K562 (cell line): ENCODE measurements at regions not wholly inside any gene's neighbourhood (a gene's known extent, or its start where the extent isn't known, plus 50 kb on each side); places are given as distances from the start of the nearest gene placed in this dataset.

Experiments used
- ATAC-seq: fragments of 200-7000 bp; cut with Tn5 transposase; 3 replicates; pipeline ENCODE4 v1.9.1; 2020; ENCODE audit warnings: moderate library complexity
- BruUV-seq: library from RNA; stranded (reverse); fragments of 400-500 nt; replicated peaks from 2 replicates; lab custom pipeline; 2021; lab: Mats Ljungman, UMichigan
- CTCF ChIA-PET: fragments of 300-600 bp; formaldehyde crosslinking; extraction: SDS; loops from one replicate; lab custom pipeline; 2021; ENCODE audit warnings: low intra/inter-chr PET ratio; lab: Yijun Ruan, JAX
- POLR2A ChIA-PET: fragments of 300-600, 350-650 bp; sonication (Branson Sonifier 250); formaldehyde crosslinking; extraction: SDS; loops from one replicate; lab custom pipeline; 2021; ENCODE audit warnings: antibody characterized with exemption, inconsistent platforms; lab: Yijun Ruan, JAX
- DNase-seq, 4 experiments: peaks; one replicate each; pipeline versions ENCODE4 v3.0.0 to v3.0.0-alpha.2; 2011 to 2018; ENCODE audit warnings: low spot score in 3 of 4, mixed read lengths in 3 of 4; ENCODE audit errors: extremely low read depth in 1 of 4
- FAIRE-seq: peaks from 2 replicates; lab custom pipeline; 2011; peaks lifted over from hg19 to GRCh38; lab: Jason Lieb, UNC
- H2AFZ ChIP-seq: 2 replicates; pipeline ENCODE4 v1.6.0; 2011; ENCODE audit warnings: low read depth, low read length, control low read depth, inconsistent platforms
- H3K27ac ChIP-seq: fragments of 200-600 bp; 3 replicates; pipeline ENCODE4 v1.8.0; 2011; ENCODE audit warnings: low read depth, mild to moderate bottlenecking, control low read depth, inconsistent platforms, low read length, moderate library complexity, mixed read lengths; ENCODE audit errors: extremely low read depth
- H3K27me3 ChIP-seq, 2 experiments: fragments of 300-600 bp in 1 of 2; 2 replicates in 1 of 2; 3 replicates in 1 of 2; pipeline versions ENCODE4 v1.6.0 to v1.8.0; 2011; ENCODE audit warnings: inconsistent platforms in 2 of 2, low read length in 2 of 2, mild to moderate bottlenecking in 1 of 2, mixed read lengths in 1 of 2, moderate library complexity in 1 of 2; ENCODE audit not compliant: control insufficient read depth in 2 of 2, insufficient read depth in 2 of 2
- H3K36me3 ChIP-seq: fragments of 300-600 bp; 3 replicates; pipeline ENCODE4 v1.8.0; 2011; ENCODE audit warnings: mild to moderate bottlenecking, low read length, inconsistent platforms; ENCODE audit not compliant: control insufficient read depth, insufficient read depth
- H3K4me1 ChIP-seq, 2 experiments: fragments of 200-600 bp in 1 of 2; replicated peaks in 1 of 2; 2 replicates in 1 of 2; 3 replicates in 1 of 2; pipeline versions ENCODE4 v1.5.1 to v1.8.0; 2011; ENCODE audit warnings: inconsistent platforms in 2 of 2, low read length in 2 of 2, mild to moderate bottlenecking in 1 of 2, mixed read lengths in 1 of 2, moderate library complexity in 1 of 2; ENCODE audit not compliant: control insufficient read depth in 2 of 2, insufficient read depth in 2 of 2
- H3K4me2 ChIP-seq: 2 replicates; pipeline ENCODE4 v1.6.1; 2011; ENCODE audit warnings: low read length, control low read depth, inconsistent platforms, mixed read lengths; ENCODE audit not compliant: insufficient read depth
- H3K4me3 ChIP-seq: fragments of 200-600 bp; sonication (generic), shearing (Covaris generic); 2 replicates; pipeline ENCODE4 v1.5.1; 2016; ENCODE audit warnings: control low read depth, inconsistent platforms
- H3K79me2 ChIP-seq: fragments of 200-600 bp; 3 replicates; pipeline ENCODE4 v1.8.0; 2011; ENCODE audit warnings: low read length, inconsistent platforms; ENCODE audit not compliant: control insufficient read depth, insufficient read depth
- H3K9ac ChIP-seq, 2 experiments: 2 replicates each; pipeline versions ENCODE4 v1.6.0 to v1.6.1; 2011; ENCODE audit warnings: low read depth in 2 of 2, low read length in 2 of 2, control low read depth in 1 of 2, inconsistent platforms in 1 of 2, mild to moderate bottlenecking in 1 of 2, mixed read lengths in 1 of 2; ENCODE audit not compliant: insufficient read depth in 1 of 2
- H3K9me1 ChIP-seq: one replicate; pipeline ENCODE4 v1.6.0; 2011; ENCODE audit warnings: inconsistent platforms, mild to moderate bottlenecking, low read length, moderate library complexity; ENCODE audit not compliant: control insufficient read depth, insufficient read depth
- H3K9me3 ChIP-seq: replicated peaks from 2 replicates; pipeline ENCODE4 v1.5.1; 2011; ENCODE audit warnings: low read depth, low read length, inconsistent platforms; ENCODE audit not compliant: control insufficient read depth, insufficient read depth
- H4K20me1 ChIP-seq: replicated peaks from 2 replicates; pipeline ENCODE4 v1.6.1; 2011; ENCODE audit warnings: low read length, inconsistent platforms, mixed read lengths; ENCODE audit not compliant: control insufficient read depth, insufficient read depth
- BMI1 ChIP-seq: fragments of 150-350 bp; IDR thresholded peaks from 2 replicates; pipeline ENCODE4 v1.6.1; 2014; ENCODE audit warnings: low read length
- CEBPG ChIP-seq, 3 experiments: fragments of 200-800 bp in 1 of 3; sonication (Bioruptor generic) in 1 of 3; sonication (generic) in 1 of 3; formaldehyde crosslinking in 1 of 3; IDR thresholded peaks in 2 of 3; conservative IDR thresholded peaks in 1 of 3; 2 replicates each; pipeline versions ENCODE4 v1.6.1 to v1.8.0; 2016 to 2022; ENCODE audit warnings: missing compliant biosample characterization in 2 of 3, missing genetic modification characterization in 2 of 3, mild to moderate bottlenecking in 1 of 3, missing genetic modification reagents in 1 of 3
- GTF3C2 ChIP-seq: IDR thresholded peaks from 3 replicates; pipeline ENCODE4 v1.6.1; 2011; ENCODE audit warnings: borderline replicate concordance, mild to moderate bottlenecking, moderate library complexity; ENCODE audit not compliant: insufficient read length; ENCODE audit errors: extremely low read depth
- ILK ChIP-seq: fragments of 450-650 bp; IDR thresholded peaks from 2 replicates; pipeline ENCODE4 v1.6.1; 2016; ENCODE audit warnings: missing genetic modification characterization, low read depth, mild to moderate bottlenecking, missing compliant biosample characterization, moderate library complexity, borderline replicate concordance
- KAT8 ChIP-seq: fragments of 450-650 bp; IDR thresholded peaks from 2 replicates; pipeline ENCODE4 v1.6.1; 2016; ENCODE audit warnings: low read depth, mild to moderate bottlenecking
- NCOA4 ChIP-seq: fragments of 450-650 bp; IDR thresholded peaks from 2 replicates; pipeline ENCODE4 v1.6.1; 2018; ENCODE audit warnings: mild to moderate bottlenecking; ENCODE audit not compliant: partially characterized antibody
- SMAD4 ChIP-seq: fragments of 250-450 bp; sonication (Bioruptor Pico); conservative IDR thresholded peaks from 2 replicates; pipeline ENCODE4 v1.8.0; 2021; ENCODE audit warnings: inconsistent platforms, mild to moderate bottlenecking, moderate library complexity
- SNRNP70 ChIP-seq: fragments of 200-400 bp; formaldehyde crosslinking; optimal IDR thresholded peaks from 2 replicates; pipeline ENCODE3; 2017; ENCODE audit warnings: low read depth, low read length
- XRCC5 ChIP-seq: fragments of 200-400 bp; formaldehyde crosslinking; IDR thresholded peaks from 2 replicates; pipeline ENCODE4 v1.6.1; 2017; ENCODE audit warnings: low read depth, mild to moderate bottlenecking, low read length
- ZNF512 ChIP-seq: IDR thresholded peaks from 2 replicates; pipeline ENCODE4 v1.6.1; 2016; ENCODE audit warnings: missing genetic modification characterization, missing compliant biosample characterization
- WGBS: fragments of 100-300 bp; shearing (Covaris generic); methylation state at CpG from one replicate; pipeline ENCODE4 v1.1.6; 2016; ENCODE audit warnings: low coverage, mixed read lengths; ENCODE audit not compliant: insufficient coverage; ENCODE audit errors: missing lambda C conversion rate; 5-methylcytosine and 5-hydroxymethylcytosine counted together
- in situ Hi-C: fragments of 300-500 bp; cut with MboI; formaldehyde crosslinking; loops from 4 replicates; pipeline ENCODE4 v1.15.0; 2018; ENCODE audit warnings: inconsistent platforms, mixed read lengths
- intact Hi-C: fragments of 100-400 bp; cut with micrococcal nuclease; formaldehyde crosslinking; loops from 2 replicates; pipeline ENCODE4 v1.14.2; 2022

GRCh38 chr19:34017601-34018000 lies 154.7 kb upstream of the LSM14A start:
- no peaks in the 10 kb centered on the region for H3K36me3 ChIP-seq
- FAIRE-seq (no peak), ATAC-seq (no peak), DNase-seq (no peak)
- no peak overlapping the region for H2AFZ ChIP-seq
- CTCF ChIA-PET: interaction anchor here (0.6 kb wide), 1 partner anchor 538 kb away, joined by 3 read pairs; no protein-coding TSS in a partner anchor
- H3K79me2 ChIP-seq: no peaks in the 10 kb centered on the region
- no peaks in the 10 kb centered on the region for H3K9me3 ChIP-seq
- H3K4me1 ChIP-seq: no peaks in the 10 kb centered on the region
- in situ Hi-C loops (no loop called here), intact Hi-C loops (no loop called here)
- H3K9ac ChIP-seq: no peak overlapping the region
- no peaks in the 10 kb centered on the region for H3K9me1 ChIP-seq
- POLR2A ChIA-PET: no interaction called here
- peaks cover 3 to 4% of the 10 kb centered on the region in 2 experiments; a peak in 2 of 5 replicates for H3K27me3 ChIP-seq
- WGBS: 0% methylated on average over 5 of the region's 5 CpGs
- no peak for TF ChIP-seq SMAD4 (CRISPR knock-in tag)
- no peak overlapping the region for H3K4me3 ChIP-seq
- H4K20me1 ChIP-seq: no peaks in the 10 kb centered on the region
- H3K27ac ChIP-seq: no peak overlapping the region
- H3K4me2 ChIP-seq: no peak overlapping the region
- BruUV-seq: no TSS peak

GRCh38 chr19:34018546-34018945 lies 153.8 kb upstream of the LSM14A start:
- ChIA-PET CTCF (no interaction called here), POLR2A (no interaction called here)
- Histone ChIP-seq H3K4me3 (no peak overlapping the region), H3K9ac (no peak overlapping the region), H3K27ac (no peak overlapping the region), H3K36me3 (no peaks in the 10 kb centered on the region), H3K4me1 (no peaks in the 10 kb centered on the region), H3K27me3 (peaks cover 3 to 4% of the 10 kb centered on the region in 2 experiments; a peak in 2 of 5 replicates), H3K4me2 (no peak overlapping the region), H4K20me1 (no peaks in the 10 kb centered on the region), H3K9me1 (no peaks in the 10 kb centered on the region), H3K9me3 (no peaks in the 10 kb centered on the region; the same call in 1 of the 2 replicates), H2AFZ (no peak overlapping the region), H3K79me2 (no peaks in the 10 kb centered on the region)
- ATAC-seq: no peak
- BruUV-seq: no TSS peak
- no peak for FAIRE-seq
- intact Hi-C loops (no loop called here), in situ Hi-C loops (no loop called here)
- DNase-seq: no peak
- WGBS: 0% methylated on average over 1 of the region's 1 CpG
- TF ChIP-seq XRCC5: no peak
- TF ChIP-seq ZNF512 (tag): no peak
- TF ChIP-seq ILK (tag): no peak
- TF ChIP-seq CEBPG (CRISPR knock-in tag; IDR thresholded peaks at IDR 0.05): no peak
- no peak for TF ChIP-seq CEBPG (tag; conservative IDR thresholded peaks at IDR 0.05 in 1 of 2, IDR thresholded peaks at IDR 0.05 in 1 of 2)
- no peak for TF ChIP-seq BMI1
- no peak for TF ChIP-seq KAT8
- TF ChIP-seq GTF3C2: no peak
- TF ChIP-seq NCOA4: no peak
- TF ChIP-seq SNRNP70: no peak
